ENCODE measurements at regions not wholly inside any gene's neighbourhood (a gene's known extent, or its start where the extent isn't known, plus 50 kb on each side); places are given as distances from the start of the nearest gene placed in this dataset.
"Not testable (repeated sequence)": the region's sequence is repeated elsewhere in the genome, so short reads cannot be mapped to it uniquely, and the experiment has no call there.

GRCh38 chr7:53596230-53596629 lies 560.8 kb downstream of the POM121L12 start:
- DNase-seq, result no peak

GRCh38 chr7:53600296-53600695 lies 564.9 kb downstream of the POM121L12 start:
- DNase-seq, result no peak

- DNase-seq, result no peak
These were observed 567.5 kb downstream of the POM121L12 start for GRCh38 chr7:53602817-53603418.

DNA sequence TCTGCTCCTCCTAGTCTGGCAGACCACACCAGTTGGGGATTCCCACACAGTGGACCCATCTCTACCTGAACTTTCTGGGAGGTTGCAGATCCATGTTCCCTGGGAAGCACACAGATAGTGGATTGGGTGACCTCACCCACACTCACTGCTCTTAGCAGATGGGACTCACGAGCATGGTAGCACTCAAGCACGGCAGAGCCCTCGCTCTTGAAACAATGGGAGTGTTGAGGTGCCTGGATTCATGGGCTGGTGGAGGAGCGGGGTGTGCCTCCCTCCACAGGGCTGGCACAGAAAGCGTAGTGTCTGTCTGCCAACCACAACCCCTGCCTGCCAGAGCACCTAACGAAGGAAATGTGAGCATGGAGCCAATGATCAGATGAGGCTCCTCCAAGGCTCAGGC lies 568.0 kb downstream of the POM121L12 start:
- DNase-seq, result no peak

DNA sequence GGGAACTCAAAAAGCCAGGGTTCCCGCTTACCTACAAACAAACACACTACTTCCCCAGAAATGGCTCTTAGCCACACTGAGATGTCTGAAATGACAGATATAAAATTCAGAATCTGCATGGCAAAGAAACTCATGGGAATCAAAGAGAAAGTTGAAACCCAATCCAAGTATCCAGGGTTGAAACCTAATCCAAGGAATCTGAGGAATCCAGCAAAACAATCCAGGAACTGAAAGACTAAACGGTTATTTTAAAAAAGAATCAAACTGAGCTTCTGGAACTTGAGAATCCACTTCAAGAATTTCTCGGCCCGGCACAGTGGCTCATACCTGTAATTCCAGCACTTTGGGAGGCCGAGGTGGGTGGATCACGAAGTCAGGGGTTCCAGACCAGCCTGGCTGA lies 568.8 kb downstream of the POM121L12 start:
- DNase-seq, result no peak

GRCh38 chr7:53607961-53608360 lies 572.5 kb downstream of the POM121L12 start:
- no peak for DNase-seq

DNA sequence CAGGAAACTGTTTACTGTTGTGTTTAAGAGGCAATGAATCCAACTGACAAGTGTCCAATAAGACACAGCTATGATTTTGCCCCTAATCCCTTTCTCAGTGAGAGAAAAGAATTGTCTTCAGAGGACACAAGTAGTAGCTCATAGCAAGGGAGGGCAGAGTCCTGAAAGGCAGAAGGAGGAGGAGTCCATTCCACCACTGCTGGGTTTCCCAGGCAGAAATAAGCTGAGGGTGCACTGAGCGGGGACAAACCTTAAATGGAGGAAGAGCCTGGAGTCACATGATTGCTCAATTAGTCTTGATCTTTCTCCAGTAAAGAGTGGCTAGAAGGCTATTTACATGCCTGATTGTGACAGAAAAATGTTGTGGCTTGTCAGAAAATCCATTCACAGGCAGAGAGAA lies 573.8 kb downstream of the POM121L12 start:
- no peak for DNase-seq

DNA sequence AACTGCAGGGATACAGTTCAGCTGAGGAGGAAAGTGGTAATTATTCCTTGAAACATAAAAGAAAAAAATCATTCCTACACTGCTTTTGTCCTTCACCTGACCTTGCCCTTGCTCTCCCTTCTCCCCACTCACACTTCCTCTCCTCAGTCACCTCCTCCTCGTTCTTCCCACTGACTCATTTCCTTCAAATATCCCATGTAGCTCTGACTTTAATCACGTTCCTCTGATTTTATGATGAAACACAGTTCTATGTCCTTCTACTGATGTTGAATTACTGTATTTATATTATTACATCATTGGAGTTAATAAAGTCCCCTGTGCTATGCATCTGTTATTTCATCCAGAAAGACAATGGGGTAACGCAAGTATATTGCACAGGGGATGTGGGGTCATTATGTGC lies 575.6 kb downstream of the POM121L12 start:
- no peak for DNase-seq

DNA sequence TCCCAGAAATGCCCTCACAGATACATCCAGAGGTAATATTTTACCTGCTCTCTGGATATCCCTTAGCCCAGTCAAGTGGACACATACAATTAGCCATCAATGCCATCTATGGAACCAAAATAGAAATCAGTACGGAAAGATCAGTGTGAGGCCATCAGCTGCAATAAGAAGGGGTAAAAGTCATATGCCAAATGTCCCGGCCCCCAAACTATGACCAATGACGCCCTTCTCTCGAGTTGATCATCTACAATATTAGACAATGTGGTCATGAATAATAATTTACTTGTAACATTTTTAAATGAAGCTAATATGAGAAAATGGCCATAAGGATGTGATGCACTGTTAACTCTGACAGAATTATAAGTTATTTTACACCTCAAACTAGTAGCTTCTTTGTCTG lies 588.9 kb downstream of the POM121L12 start:
- DNase-seq, result no peak

DNA sequence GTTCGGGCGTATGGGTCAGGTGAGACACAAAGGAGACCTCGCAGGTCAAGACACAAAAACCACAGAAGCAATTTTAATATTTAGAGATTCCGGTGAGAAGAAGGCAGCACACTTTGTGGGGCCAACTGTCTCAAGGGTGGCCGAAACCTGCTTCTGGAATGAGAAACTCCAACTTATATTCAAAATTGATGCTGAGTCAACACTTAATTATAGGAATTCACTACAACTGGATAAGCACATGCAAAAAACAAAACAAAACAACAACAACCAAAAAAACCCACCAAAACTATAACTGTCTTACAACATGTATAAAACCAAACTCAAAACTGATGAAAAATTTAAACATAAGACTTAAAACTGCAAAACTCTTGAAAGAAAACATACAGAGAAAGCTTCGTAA lies 593.3 kb downstream of the POM121L12 start:
- DNase-seq, result no peak

- DNase-seq, result not testable (repeated sequence)
These were observed 599.8 kb downstream of the POM121L12 start for GRCh38 chr7:53635251-53635650.

- no peak for DNase-seq
These were observed 603.1 kb downstream of the POM121L12 start for GRCh38 chr7:53638517-53638916.

- DNase-seq, result no peak
These were observed 605.7 kb downstream of the POM121L12 start for GRCh38 chr7:53641091-53641490.

GRCh38 chr7:53642361-53642760 lies 606.9 kb downstream of the POM121L12 start:
- DNase-seq, result no peak

GRCh38 chr7:53642866-53643265 lies 607.4 kb downstream of the POM121L12 start:
- DNase-seq, result no peak

- DNase-seq, result no peak
These were observed 621.4 kb downstream of the POM121L12 start for GRCh38 chr7:53656881-53657280.

DNA sequence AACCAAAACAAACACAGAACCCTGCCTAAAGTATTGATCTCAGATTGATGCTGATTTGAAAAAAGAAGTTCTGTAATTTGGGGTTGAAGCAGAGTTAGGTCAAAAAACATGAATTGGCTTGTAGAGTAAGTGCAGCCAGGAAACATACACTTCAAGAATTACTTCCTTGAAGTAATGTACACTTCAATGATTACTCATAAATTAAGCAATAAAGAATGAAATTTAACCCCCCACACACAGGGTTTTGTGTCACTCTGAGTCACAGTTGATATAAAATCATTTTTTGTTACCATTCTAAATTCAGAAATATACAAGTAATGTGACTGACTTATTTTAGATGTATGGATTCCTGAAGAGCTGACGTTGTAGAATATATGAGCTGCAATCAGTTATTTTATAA lies 622.2 kb downstream of the POM121L12 start:
- no peak for DNase-seq

DNA sequence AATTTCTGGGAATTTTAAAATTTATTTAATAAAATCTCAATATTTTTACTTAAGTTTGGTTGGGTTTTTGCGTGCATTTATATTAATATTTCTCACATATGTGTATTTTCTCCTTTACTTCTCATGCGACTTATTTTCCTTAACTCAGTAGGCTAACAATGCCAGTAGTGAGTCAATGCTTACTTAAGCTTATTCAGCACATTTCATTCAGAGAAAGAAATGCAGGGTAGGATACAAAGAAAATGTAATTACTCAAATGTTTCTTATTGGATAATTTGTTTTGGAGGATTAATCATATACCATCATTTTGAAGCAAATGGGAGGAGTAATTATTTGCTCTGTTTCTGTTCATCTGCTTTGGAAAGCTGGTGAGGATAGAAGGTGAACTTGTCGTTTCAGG lies 623.5 kb downstream of the POM121L12 start:
- no peak for DNase-seq

DNA sequence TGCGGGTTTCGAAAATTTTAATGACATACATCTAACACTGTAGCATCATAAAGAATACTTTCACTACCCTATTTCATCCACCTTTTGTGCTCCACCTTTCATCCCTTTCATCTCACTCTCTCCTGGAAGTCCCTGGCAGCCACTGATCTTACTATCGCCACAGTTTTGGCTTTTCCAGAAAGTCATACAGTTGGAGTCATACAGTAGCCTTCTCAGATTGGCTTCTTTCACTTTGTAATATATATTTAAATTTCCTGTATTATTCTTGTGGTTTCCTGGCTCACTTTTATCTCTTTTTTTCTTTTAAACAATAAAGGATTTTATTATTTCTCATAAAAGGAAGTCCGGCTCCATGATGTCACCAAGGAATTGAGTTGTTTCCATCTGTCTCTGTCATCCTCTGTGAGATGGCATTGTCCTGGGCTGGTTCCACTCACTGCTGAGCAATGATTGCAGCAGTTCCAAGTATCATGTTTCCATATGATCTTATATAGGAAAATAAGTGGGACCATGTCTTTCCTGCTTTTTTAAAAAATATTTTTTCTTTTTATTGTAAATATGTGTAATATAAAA lies 626.3 kb downstream of the POM121L12 start:
- DNase-seq, result no peak

GRCh38 chr7:53672681-53673080 lies 637.2 kb downstream of the POM121L12 start:
- DNase-seq, result no peak

GRCh38 chr7:53675835-53676234 lies 640.4 kb downstream of the POM121L12 start:
- DNase-seq, result no peak

DNA sequence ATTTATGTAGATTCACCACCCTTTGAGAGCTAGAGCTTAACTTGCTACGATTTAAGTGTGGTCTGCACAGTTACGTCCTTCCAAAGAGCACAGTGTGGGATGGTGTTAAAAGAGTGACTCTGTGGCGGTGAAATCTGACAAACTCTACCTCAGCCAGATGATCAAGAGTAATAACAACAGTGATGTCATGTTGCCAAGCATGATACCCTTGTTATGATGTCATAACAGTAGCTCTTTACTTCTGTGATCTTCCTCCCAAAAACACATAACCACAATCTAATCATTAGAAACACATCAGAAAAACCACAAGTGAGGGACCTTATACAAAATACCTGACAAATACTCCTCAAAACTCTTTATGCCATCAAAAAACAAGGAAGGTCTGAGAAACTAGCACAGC lies 649.3 kb downstream of the POM121L12 start:
- no peak for DNase-seq

DNA sequence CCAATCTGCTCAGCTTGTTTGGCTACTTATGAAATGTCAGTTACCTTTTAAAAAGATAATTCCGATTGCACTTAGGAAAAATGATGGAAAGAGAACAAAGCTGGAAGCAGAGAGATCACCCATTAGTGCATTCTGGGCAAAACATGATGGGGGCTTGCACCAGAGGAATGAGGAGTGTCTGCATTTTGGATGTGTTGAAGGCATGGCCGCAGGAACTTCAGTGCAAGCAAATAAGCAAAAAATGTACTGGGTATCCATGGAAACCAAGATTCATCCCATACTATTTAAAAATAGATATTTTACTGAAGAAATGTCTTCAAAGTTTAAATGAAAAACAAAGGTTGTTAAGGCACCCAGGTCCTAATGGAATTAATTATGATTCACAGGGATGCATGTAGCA lies 655.0 kb downstream of the POM121L12 start:
- DNase-seq, result no peak

DNA sequence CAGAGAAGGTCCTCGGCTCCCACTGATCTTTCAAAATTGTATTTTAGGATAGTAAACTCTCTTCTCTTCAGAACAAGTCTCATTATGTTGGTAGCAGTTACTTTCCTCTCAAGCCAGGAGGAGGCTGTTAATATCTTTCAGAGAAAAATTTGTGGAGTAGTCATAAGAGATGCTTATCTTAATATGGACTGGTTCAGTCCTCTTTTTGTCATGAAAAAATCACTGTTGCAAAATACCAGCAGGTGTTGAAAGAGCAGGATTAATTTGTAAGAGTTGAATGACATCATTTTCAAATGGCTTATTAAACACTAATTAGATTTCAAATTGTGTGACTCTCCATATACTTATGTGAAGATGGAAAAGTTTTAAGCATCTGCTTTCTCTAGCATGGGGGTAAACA lies 662.5 kb downstream of the POM121L12 start:
- DNase-seq, result no peak

DNA sequence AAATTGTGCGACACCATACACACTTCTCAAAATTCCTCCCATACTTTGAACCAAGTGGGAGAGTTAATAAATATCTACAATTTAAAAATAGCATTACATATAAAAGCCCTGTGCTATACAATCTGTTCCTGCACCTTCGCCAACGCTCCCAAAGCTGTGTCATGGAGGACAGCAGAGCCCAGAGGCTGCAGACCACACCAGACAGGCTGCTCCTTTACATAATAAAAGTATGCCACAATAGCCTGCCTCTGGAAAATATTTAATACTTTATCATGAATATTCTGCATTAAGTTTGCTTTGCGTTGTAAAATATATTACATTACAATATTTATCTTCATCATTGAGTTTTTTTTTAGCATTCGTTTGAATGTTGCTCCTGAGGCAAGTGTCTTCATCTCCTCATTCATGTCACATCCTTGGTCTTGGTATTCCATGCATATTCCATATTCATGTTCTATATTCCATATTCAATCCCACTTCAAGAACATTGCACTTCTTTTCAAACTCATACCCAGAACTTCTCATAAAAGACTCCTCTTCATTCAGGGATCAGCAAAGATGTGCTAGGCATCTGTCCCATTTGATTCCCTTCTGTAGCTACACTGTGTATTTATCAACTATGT lies 663.9 kb downstream of the POM121L12 start:
- no peak for DNase-seq
